Upper lobe of left lung (tissue), 6 donors: ENCODE measurements at regions not wholly inside any gene's neighbourhood (a gene's known extent, or its start where the extent isn't known, plus 50 kb on each side); places are given as distances from the start of the nearest gene placed in this dataset.

Source experiments
- ATAC-seq, 2 donors: fragments of 200-7000 bp; cut with Tn5 transposase; one replicate each; pipeline ENCODE4 v1.9.1; 2022; ENCODE audit warnings: mild to moderate bottlenecking in 2 of 2, moderate library complexity in 2 of 2; ENCODE audit not compliant: low FRiP score in 2 of 2
- DNase-seq, 2 donors: peaks; one replicate each; pipeline ENCODE4 v3.0.0-alpha.2; 2019 to 2020
- H3K27ac ChIP-seq, 4 donors: fragments of 200-600 bp; sonication (generic); one replicate each; pipeline ENCODE4 v1.5.1; 2016 to 2019
- H3K27me3 ChIP-seq, 4 donors: fragments of 200-600 bp; sonication (generic); one replicate each; pipeline ENCODE4 v1.5.1; 2017 to 2019
- H3K36me3 ChIP-seq, 4 donors: fragments of 200-600 bp; sonication (generic); one replicate each; pipeline ENCODE4 v1.5.1; 2016 to 2019
- H3K4me1 ChIP-seq, 4 donors: fragments of 200-600 bp; sonication (generic); one replicate each; pipeline ENCODE4 v1.5.1; 2018 to 2019
- H3K4me3 ChIP-seq, 4 donors: fragments of 200-600 bp; sonication (generic); one replicate each; pipeline ENCODE4 v1.5.1; 2017 to 2019; ENCODE audit warnings: mild to moderate bottlenecking in 2 of 4, moderate library complexity in 1 of 4
- H3K9me3 ChIP-seq, 4 donors: fragments of 200-600 bp; sonication (generic); one replicate each; pipeline ENCODE4 v1.5.1; 2018 to 2019
- EP300 ChIP-seq, 4 donors: sonication (generic); formaldehyde crosslinking; IDR thresholded peaks; one replicate each; pipeline ENCODE4 v1.5.1; 2017; ENCODE audit warnings: antibody characterized with exemption in 4 of 4, control low read depth in 2 of 4
- POLR2A ChIP-seq, 4 donors: fragments of 450-650 bp; IDR thresholded peaks; one replicate each; pipeline ENCODE4 v1.5.1; 2016 to 2017; ENCODE audit warnings: antibody characterized with exemption in 4 of 4, mild to moderate bottlenecking in 2 of 4
- POLR2AphosphoS5 ChIP-seq, 2 donors: sonication (generic); formaldehyde crosslinking; IDR thresholded peaks; one replicate each; pipeline ENCODE4 v1.5.1; 2017; ENCODE audit warnings: antibody characterized with exemption in 2 of 2
- WGBS, 2 donors: methylation state at CpG; one replicate each; pipeline ENCODE4 v1.1.5; 2017 to 2018; 5-methylcytosine and 5-hydroxymethylcytosine counted together
- TF ChIP-seq, protein P1 (sequence below), 6 experiments: fragments of 450-650 bp in 4 of 6; fragments of 200-600 bp in 2 of 6; sonication (generic) in 2 of 6; IDR thresholded peaks; one replicate each; pipeline ENCODE4 v1.5.1; 2016 to 2019; ENCODE audit warnings: antibody characterized with exemption in 6 of 6
- donor health status: DM: no; HTN: no; CAD: no; lungs with moderate emphysema.
- donor health status: DM: no; HTN: yes; CAD: no; lungs with severe emphysema.

DNA sequence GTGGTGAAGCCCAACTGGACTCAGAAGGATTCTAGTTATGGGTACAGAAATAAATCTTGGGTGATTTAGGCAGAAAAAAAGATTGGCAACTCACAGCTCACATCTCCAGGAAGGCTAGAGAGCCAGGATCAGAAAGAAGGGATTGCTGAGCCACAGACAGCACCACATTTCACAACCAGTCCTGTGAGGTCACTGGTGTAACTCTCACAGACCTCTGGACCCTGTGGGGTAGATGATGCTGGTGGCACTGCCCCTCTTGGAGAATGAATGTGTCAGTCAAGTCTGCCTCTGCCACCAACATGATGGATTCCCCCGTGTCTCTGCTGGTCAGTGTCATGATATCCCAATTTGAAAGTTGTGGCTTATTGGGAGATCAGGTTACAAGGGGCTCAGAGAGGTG, 70.9 kb upstream of the HMCN1 start:
- peaks cover 0 to 4% (median 0%) of the 10 kb centered on the region in 4 donors for H3K4me1 ChIP-seq
- DNase-seq (no peak), ATAC-seq (no peak)
- no peak overlapping the region for H3K27ac ChIP-seq
- no peak overlapping the region for H3K4me3 ChIP-seq
- H3K9me3 ChIP-seq, result no peaks in the 10 kb centered on the region
- WGBS, 2 donors, result 75 to 83% methylated on average over 1 of the region's 1 CpG
- H3K36me3 ChIP-seq, result no peaks in the 10 kb centered on the region
- no peaks in the 10 kb centered on the region for H3K27me3 ChIP-seq
- TF ChIP-seq POLR2A (IDR thresholded peaks at IDR 0.05) (no peak), EP300 (IDR thresholded peaks at IDR 0.05) (no peak), POLR2AphosphoS5 (IDR thresholded peaks at IDR 0.05) (no peak)
- TF ChIP-seq, protein P1, sequence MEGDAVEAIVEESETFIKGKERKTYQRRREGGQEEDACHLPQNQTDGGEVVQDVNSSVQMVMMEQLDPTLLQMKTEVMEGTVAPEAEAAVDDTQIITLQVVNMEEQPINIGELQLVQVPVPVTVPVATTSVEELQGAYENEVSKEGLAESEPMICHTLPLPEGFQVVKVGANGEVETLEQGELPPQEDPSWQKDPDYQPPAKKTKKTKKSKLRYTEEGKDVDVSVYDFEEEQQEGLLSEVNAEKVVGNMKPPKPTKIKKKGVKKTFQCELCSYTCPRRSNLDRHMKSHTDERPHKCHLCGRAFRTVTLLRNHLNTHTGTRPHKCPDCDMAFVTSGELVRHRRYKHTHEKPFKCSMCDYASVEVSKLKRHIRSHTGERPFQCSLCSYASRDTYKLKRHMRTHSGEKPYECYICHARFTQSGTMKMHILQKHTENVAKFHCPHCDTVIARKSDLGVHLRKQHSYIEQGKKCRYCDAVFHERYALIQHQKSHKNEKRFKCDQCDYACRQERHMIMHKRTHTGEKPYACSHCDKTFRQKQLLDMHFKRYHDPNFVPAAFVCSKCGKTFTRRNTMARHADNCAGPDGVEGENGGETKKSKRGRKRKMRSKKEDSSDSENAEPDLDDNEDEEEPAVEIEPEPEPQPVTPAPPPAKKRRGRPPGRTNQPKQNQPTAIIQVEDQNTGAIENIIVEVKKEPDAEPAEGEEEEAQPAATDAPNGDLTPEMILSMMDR (IDR thresholded peaks at IDR 0.05), result no peak

DNA sequence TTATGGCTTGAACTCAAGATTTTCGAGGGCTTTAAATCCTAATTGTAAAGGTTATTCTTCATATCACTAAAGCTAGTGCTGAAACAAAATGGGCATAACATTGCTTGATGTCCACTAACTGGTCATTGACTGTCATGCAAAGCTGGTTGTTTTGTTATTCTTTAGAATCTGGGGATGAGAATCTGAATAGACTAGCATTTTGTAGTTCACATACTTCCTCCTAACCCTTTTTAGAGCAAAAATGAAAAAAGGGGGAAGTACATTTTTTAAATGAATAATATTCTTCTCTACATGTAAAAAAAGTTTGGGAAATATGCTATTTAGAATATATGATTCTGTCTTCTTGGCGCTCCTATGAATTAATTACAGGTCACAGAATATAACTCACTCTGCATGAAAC, 72.2 kb upstream of the HMCN1 start:
- Histone ChIP-seq H3K36me3 (no peaks in the 10 kb centered on the region), H3K4me1 (peaks cover 0 to 4% (median 0%) of the 10 kb centered on the region in 4 donors), H3K27ac (no peak overlapping the region), H3K4me3 (no peak overlapping the region), H3K27me3 (no peaks in the 10 kb centered on the region), H3K9me3 (no peaks in the 10 kb centered on the region)
- DNase-seq (no peak), ATAC-seq (no peak)
- WGBS, 2 donors, result 83 to 92% methylated on average over 2 of the region's 2 CpGs
- no peak for TF ChIP-seq POLR2A (IDR thresholded peaks at IDR 0.05)
- TF ChIP-seq POLR2AphosphoS5 (IDR thresholded peaks at IDR 0.05), result no peak
- no peak for TF ChIP-seq EP300 (IDR thresholded peaks at IDR 0.05)
- TF ChIP-seq, protein P1 (IDR thresholded peaks at IDR 0.05), result no peak

DNA sequence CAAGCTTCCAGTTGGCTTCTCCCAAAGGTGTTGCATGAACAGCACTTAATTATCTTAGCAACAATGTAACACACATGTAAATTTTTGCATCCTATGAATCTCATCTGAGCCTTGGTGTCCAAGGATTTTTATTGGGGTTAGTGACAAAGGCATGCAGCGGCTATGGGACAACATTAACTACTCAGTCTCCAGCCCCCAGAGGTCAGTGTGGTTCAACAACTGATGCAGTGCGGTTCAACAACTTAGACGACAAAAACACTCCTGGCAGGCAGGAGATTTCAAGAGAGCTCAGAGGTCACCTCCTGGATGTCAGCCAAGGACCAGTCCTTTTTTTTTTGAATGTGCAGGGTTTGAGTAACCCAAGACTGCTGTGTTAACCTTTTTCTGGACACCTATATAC, 77.5 kb upstream of the HMCN1 start:
- no peak for DNase-seq
- Histone ChIP-seq H3K36me3 (no peaks in the 10 kb centered on the region), H3K27ac (no peak overlapping the region), H3K9me3 (no peaks in the 10 kb centered on the region), H3K4me1 (no peaks in the 10 kb centered on the region), H3K27me3 (no peaks in the 10 kb centered on the region), H3K4me3 (no peak overlapping the region)
- no peak for ATAC-seq
- TF ChIP-seq, protein P1 (IDR thresholded peaks at IDR 0.05), result no peak
- TF ChIP-seq EP300 (IDR thresholded peaks at IDR 0.05), result no peak
- no peak for TF ChIP-seq POLR2AphosphoS5 (IDR thresholded peaks at IDR 0.05)
- no peak for TF ChIP-seq POLR2A (IDR thresholded peaks at IDR 0.05)
- WGBS, 2 donors, result 90 to 92% methylated on average over 3 of the region's 3 CpGs

DNA sequence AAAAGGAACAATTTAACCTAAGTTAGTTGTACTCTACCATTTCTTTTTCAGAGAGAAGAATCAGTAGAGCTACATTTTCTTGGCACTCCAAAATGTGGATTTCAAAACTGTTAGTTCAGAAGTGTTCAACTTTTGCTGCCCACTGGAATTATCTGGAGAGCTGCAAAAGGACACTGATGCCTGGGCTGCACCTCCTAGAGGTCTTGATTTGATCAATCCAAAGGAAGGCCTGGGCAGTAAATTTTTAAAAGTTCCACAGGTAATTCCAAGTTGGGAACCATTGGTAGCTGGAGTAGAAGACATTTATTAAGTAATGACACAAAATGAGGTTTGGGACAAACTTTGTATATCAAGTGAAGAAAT, 79.3 kb upstream of the HMCN1 start:
- Histone ChIP-seq H3K4me3 (no peak overlapping the region), H3K36me3 (no peaks in the 10 kb centered on the region), H3K4me1 (no peaks in the 10 kb centered on the region), H3K9me3 (no peaks in the 10 kb centered on the region), H3K27ac (no peak overlapping the region), H3K27me3 (no peaks in the 10 kb centered on the region)
- TF ChIP-seq POLR2A (IDR thresholded peaks at IDR 0.05), result no peak
- TF ChIP-seq EP300 (IDR thresholded peaks at IDR 0.05), result no peak
- no peak for TF ChIP-seq POLR2AphosphoS5 (IDR thresholded peaks at IDR 0.05)
- TF ChIP-seq, protein P1 (IDR thresholded peaks at IDR 0.05), result no peak
- no peak for ATAC-seq
- DNase-seq, result no peak

DNA sequence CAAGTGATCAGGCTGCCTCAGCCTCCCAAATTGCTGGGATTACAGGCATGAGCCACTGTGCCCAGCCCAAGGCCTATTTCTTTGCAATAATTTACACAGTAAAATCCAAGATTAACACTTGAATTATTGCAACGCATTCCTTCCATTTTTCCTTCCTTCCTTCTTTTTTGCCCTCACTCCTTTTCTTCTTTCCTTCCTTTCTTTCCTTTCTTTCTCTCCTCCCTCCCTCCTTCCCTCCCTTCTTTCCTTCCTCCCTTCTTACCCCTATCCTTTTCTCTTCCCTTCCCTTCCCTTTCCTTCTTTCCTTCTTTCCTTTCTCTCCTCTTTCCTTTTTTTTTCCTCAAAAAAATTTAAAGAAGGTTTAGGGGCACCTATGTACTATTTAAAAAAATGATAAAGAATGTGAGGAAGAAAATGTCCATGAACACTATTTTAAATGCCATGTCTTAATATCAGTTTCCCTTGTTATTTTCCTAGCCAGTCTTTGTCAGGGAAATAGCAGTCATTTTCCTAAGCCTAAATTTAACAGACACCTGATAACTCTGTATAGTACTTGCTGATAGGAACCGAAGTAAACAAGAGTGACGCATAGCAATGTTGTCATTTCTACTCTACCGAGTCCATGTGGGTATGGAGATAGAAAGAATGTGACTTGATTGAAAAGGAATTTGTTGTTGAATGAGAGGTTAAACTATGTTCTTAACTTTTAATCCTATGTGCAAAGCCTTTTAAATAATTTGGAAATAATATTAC, 79.8 kb upstream of the HMCN1 start:
- 77 to 81% methylated on average over 4 of the region's 4 CpGs for WGBS, 2 donors
- no peak overlapping the region for H3K27ac ChIP-seq
- no peaks in the 10 kb centered on the region for H3K4me1 ChIP-seq
- no peak for ATAC-seq
- H3K36me3 ChIP-seq, result no peaks in the 10 kb centered on the region
- TF ChIP-seq POLR2A (IDR thresholded peaks at IDR 0.05), result no peak
- DNase-seq, result no peak
- H3K27me3 ChIP-seq, result no peaks in the 10 kb centered on the region
- no peak overlapping the region for H3K4me3 ChIP-seq
- no peaks in the 10 kb centered on the region for H3K9me3 ChIP-seq
